ENCODE measurements at regions not wholly inside any gene's neighbourhood (a gene's known extent, or its start where the extent isn't known, plus 50 kb on each side); places are given as distances from the start of the nearest gene placed in this dataset.

GRCh38 chr4:96713271-96713850 is 873.5 kb downstream of the PDHA2 start:
- no peak for TF ChIP-seq CTCF (IDR thresholded peaks at IDR 0.05)
- no peak for TF ChIP-seq POLR2A (IDR thresholded peaks at IDR 0.05)
